ENCODE measurements at regions not wholly inside any gene's neighbourhood (a gene's known extent, or its start where the extent isn't known, plus 50 kb on each side); places are given as distances from the start of the nearest gene placed in this dataset.

GRCh38 chr4:113828702-113829101 is 67.2 kb upstream of the CAMK2D start:
- TF ChIP-seq CTCF (IDR thresholded peaks at IDR 0.05; ENCODE audit: insufficient read depth, low read depth, low read length) (no peak), EZH2 (IDR thresholded peaks at IDR 0.05; ENCODE audit: insufficient read depth, low read length) (no peak)
